HG03025 (cell line): ENCODE measurements at regions not wholly inside any gene's neighbourhood (a gene's known extent, or its start where the extent isn't known, plus 50 kb on each side); places are given as distances from the start of the nearest gene placed in this dataset.

Experiments
- ATAC-seq: cut with Tn5 transposase; IDR thresholded peaks from one replicate; pipeline ENCODE4 v1.9.1; 2021; ENCODE audit warnings: mild to moderate bottlenecking, moderate library complexity; ENCODE audit not compliant: unreplicated experiment, low FRiP score

GRCh38 chr2:153043385-153043784 lies 325.0 kb downstream of the ARL6IP6 start:
- ATAC-seq = no peak

- no peak for ATAC-seq
Measured at GRCh38 chr2:153028626-153029025, 310.2 kb downstream of the ARL6IP6 start.

- no peak for ATAC-seq
Measured at GRCh38 chr2:153027533-153027932, 309.1 kb downstream of the ARL6IP6 start.

- ATAC-seq = no peak
Measured at GRCh38 chr2:153020201-153020600, 301.8 kb downstream of the ARL6IP6 start.

GRCh38 chr2:153005071-153005730 lies 286.8 kb downstream of the ARL6IP6 start:
- peak; percentile 39 for ATAC-seq

- peak; percentile 55 for ATAC-seq
Measured at GRCh38 chr2:153004627-153005026, 286.2 kb downstream of the ARL6IP6 start.

GRCh38 chr2:152974146-152974545 lies 255.7 kb downstream of the ARL6IP6 start:
- ATAC-seq = no peak

- no peak for ATAC-seq
Measured at GRCh38 chr2:152971685-152972084, 253.3 kb downstream of the ARL6IP6 start.

- ATAC-seq = no peak
Measured at GRCh38 chr2:152962446-152962845, 244.0 kb downstream of the ARL6IP6 start.

- no peak for ATAC-seq
Measured at GRCh38 chr2:152961351-152961750, 242.9 kb downstream of the ARL6IP6 start.

- no peak for ATAC-seq
Measured at GRCh38 chr2:152950126-152950525, 231.7 kb downstream of the ARL6IP6 start.

- no peak for ATAC-seq
Measured at GRCh38 chr2:152944099-152944498, 225.7 kb downstream of the ARL6IP6 start.

GRCh38 chr2:152942940-152943440 lies 224.6 kb downstream of the ARL6IP6 start:
- no peak for ATAC-seq

GRCh38 chr2:152930501-152930900 lies 212.1 kb downstream of the ARL6IP6 start:
- no peak for ATAC-seq

GRCh38 chr2:152929628-152930027 lies 211.2 kb downstream of the ARL6IP6 start:
- no peak for ATAC-seq

GRCh38 chr2:152925547-152926448 lies 207.4 kb downstream of the ARL6IP6 start:
- peak; percentile 72 for ATAC-seq

GRCh38 chr2:152924722-152925121 lies 206.3 kb downstream of the ARL6IP6 start:
- ATAC-seq = no peak

GRCh38 chr2:152924219-152924618 lies 205.8 kb downstream of the ARL6IP6 start:
- no peak for ATAC-seq

GRCh38 chr2:152920846-152921245 lies 202.4 kb downstream of the ARL6IP6 start:
- ATAC-seq = no peak

GRCh38 chr2:152910970-152911369 lies 192.6 kb downstream of the ARL6IP6 start:
- ATAC-seq = no peak

- ATAC-seq = no peak
Measured at GRCh38 chr2:152907046-152907445, 188.6 kb downstream of the ARL6IP6 start.

- no peak for ATAC-seq
Measured at GRCh38 chr2:152894051-152894450, 175.6 kb downstream of the ARL6IP6 start.
